22Rv1 (cell line): ENCODE measurements at regions not wholly inside any gene's neighbourhood (a gene's known extent, or its start where the extent isn't known, plus 50 kb on each side); places are given as distances from the start of the nearest gene placed in this dataset.

Experiments used
- ZFX ChIP-seq: fragments of 450-650 bp; IDR thresholded peaks from 2 replicates; pipeline ENCODE4 v1.6.1; 2017; ENCODE audit warnings: antibody characterized with exemption, borderline replicate concordance
- TF ChIP-seq, protein P1 (sequence below): fragments of 450-650 bp; IDR thresholded peaks from 2 replicates; pipeline ENCODE4 v1.5.1; 2017; ENCODE audit warnings: mild to moderate bottlenecking

DNA sequence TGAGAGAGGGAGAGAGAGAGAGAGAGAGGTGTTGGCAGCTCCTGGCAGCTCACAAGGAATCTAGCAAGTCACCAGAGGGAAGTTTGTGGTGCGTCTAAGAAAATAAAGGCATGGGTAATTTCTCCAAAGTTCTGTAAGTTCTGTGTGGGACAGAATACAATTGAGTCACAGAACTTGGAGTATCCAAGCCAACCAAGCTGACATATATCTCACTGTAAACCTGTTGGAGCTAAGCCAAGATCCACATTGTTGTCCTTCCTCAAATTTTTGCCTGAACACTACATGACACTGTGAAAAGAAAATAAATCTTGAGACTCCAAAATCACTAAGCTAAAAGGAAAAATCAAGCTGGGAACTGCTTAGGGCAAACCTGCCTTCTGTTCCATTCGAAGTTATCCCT lies 436.7 kb downstream of the MEI4 start:
- TF ChIP-seq, protein P1, sequence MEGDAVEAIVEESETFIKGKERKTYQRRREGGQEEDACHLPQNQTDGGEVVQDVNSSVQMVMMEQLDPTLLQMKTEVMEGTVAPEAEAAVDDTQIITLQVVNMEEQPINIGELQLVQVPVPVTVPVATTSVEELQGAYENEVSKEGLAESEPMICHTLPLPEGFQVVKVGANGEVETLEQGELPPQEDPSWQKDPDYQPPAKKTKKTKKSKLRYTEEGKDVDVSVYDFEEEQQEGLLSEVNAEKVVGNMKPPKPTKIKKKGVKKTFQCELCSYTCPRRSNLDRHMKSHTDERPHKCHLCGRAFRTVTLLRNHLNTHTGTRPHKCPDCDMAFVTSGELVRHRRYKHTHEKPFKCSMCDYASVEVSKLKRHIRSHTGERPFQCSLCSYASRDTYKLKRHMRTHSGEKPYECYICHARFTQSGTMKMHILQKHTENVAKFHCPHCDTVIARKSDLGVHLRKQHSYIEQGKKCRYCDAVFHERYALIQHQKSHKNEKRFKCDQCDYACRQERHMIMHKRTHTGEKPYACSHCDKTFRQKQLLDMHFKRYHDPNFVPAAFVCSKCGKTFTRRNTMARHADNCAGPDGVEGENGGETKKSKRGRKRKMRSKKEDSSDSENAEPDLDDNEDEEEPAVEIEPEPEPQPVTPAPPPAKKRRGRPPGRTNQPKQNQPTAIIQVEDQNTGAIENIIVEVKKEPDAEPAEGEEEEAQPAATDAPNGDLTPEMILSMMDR: no peak
- TF ChIP-seq ZFX: no peak
